GM23338 (cell line): ENCODE measurements at regions not wholly inside any gene's neighbourhood (a gene's known extent, or its start where the extent isn't known, plus 50 kb on each side); places are given as distances from the start of the nearest gene placed in this dataset.

Experiments
- ATAC-seq: fragments of 200-7000 bp; cut with Tn5 transposase; 3 replicates; pipeline ENCODE4 v1.9.1; 2020
- DNase-seq: peaks from one replicate; pipeline ENCODE4 v3.0.0-alpha.2; 2015; ENCODE audit warnings: low spot score
- H2AFZ ChIP-seq: fragments of 200-600 bp; sonication (generic); 2 replicates; pipeline ENCODE4 v1.8.0; 2016; ENCODE audit warnings: antibody characterized with exemption, mild to moderate bottlenecking, moderate library complexity
- H3F3A ChIP-seq: fragments of 200-600 bp; sonication (generic); replicated peaks from 2 replicates; pipeline ENCODE4 v1.8.0; 2017; ENCODE audit warnings: antibody characterized with exemption, mixed run types, low read depth
- H3K27ac ChIP-seq: fragments of 200-600 bp; sonication (generic); 2 replicates; pipeline ENCODE4 v1.6.1; 2016; ENCODE audit warnings: low read depth
- H3K27me3 ChIP-seq: fragments of 200-600 bp; sonication (generic); 2 replicates; pipeline ENCODE4 v1.8.0; 2016; ENCODE audit warnings: mild to moderate bottlenecking, mixed run types, moderate library complexity; ENCODE audit not compliant: insufficient read depth
- H3K36me3 ChIP-seq: fragments of 200-600 bp; sonication (generic); 2 replicates; pipeline ENCODE4 v1.8.0; 2016; ENCODE audit warnings: mild to moderate bottlenecking; ENCODE audit not compliant: insufficient read depth
- H3K4me1 ChIP-seq: fragments of 200-600 bp; sonication (generic); 2 replicates; pipeline ENCODE4 v1.8.0; 2016; ENCODE audit warnings: mild to moderate bottlenecking, moderate library complexity; ENCODE audit not compliant: insufficient read depth
- H3K4me2 ChIP-seq: fragments of 200-600 bp; sonication (generic); 2 replicates; pipeline ENCODE4 v1.7.1; 2017; ENCODE audit warnings: mixed run types
- H3K4me3 ChIP-seq: fragments of 200-600 bp; sonication (generic); 2 replicates; pipeline ENCODE4 v1.6.1; 2016; ENCODE audit warnings: mixed run types
- H3K79me2 ChIP-seq: fragments of 200-600 bp; sonication (generic); replicated peaks from 2 replicates; pipeline ENCODE4 v1.8.0; 2017; ENCODE audit warnings: mild to moderate bottlenecking; ENCODE audit not compliant: insufficient read depth
- H3K9me2 ChIP-seq: fragments of 200-600 bp; sonication (generic); 2 replicates; pipeline ENCODE4 v1.8.0; 2017; ENCODE audit not compliant: insufficient read depth
- H4K20me1 ChIP-seq: fragments of 200-600 bp; sonication (generic); replicated peaks from 2 replicates; pipeline ENCODE4 v1.8.0; 2017; ENCODE audit warnings: mild to moderate bottlenecking; ENCODE audit not compliant: insufficient read depth
- H3K27ac Mint-ChIP-seq: 2 replicates; pipeline ENCODE4 v1.8.0; 2020; ENCODE audit warnings: inconsistent platforms, mild to moderate bottlenecking, moderate library complexity, mixed read lengths
- H3K27me3 Mint-ChIP-seq: 3 replicates; pipeline ENCODE4 v1.8.0; 2022; ENCODE audit warnings: low read depth, mild to moderate bottlenecking, moderate library complexity, mixed read lengths, inconsistent platforms; ENCODE audit not compliant: insufficient read depth, poor library complexity
- H3K36me3 Mint-ChIP-seq: 3 replicates; pipeline ENCODE4 v1.8.0; 2021; ENCODE audit warnings: low read depth, mild to moderate bottlenecking, inconsistent platforms, moderate library complexity, mixed read lengths
- H3K4me1 Mint-ChIP-seq: 3 replicates; pipeline ENCODE4 v1.8.0; 2020; ENCODE audit warnings: mild to moderate bottlenecking, inconsistent platforms, mixed read lengths
- H3K4me3 Mint-ChIP-seq: 3 replicates; pipeline ENCODE4 v1.8.0; 2021; ENCODE audit warnings: moderate library complexity, mild to moderate bottlenecking, inconsistent platforms, mixed read lengths
- H3K9me3 Mint-ChIP-seq: 3 replicates; pipeline ENCODE4 v1.8.0; 2020; ENCODE audit warnings: moderate library complexity, mild to moderate bottlenecking, inconsistent platforms, mixed read lengths
- CREB1 ChIP-seq: fragments of 250-450 bp; sonication (Bioruptor Pico); IDR thresholded peaks from 2 replicates; pipeline ENCODE4 v1.5.0; 2020; ENCODE audit warnings: low read depth, mild to moderate bottlenecking, moderate library complexity
- CTCF ChIP-seq, 2 experiments: fragments of 200-600 bp in 1 of 2; sonication (generic) in 1 of 2; conservative IDR thresholded peaks; 2 replicates each; pipeline versions ENCODE4 v1.5.1 to v1.6.1; 2016 to 2017; ENCODE audit warnings: antibody characterized with exemption in 2 of 2, low read depth in 2 of 2, mild to moderate bottlenecking in 2 of 2, moderate library complexity in 1 of 2
- EZH2 ChIP-seq: fragments of 200-600 bp; sonication (generic); IDR thresholded peaks from one replicate; pipeline ENCODE4 v1.8.0; 2017; ENCODE audit warnings: antibody characterized with exemption, mild to moderate bottlenecking, low read depth; ENCODE audit not compliant: unreplicated experiment
- EZH2phosphoT487 ChIP-seq: fragments of 200-600 bp; sonication (generic); IDR thresholded peaks from one replicate; pipeline ENCODE4 v1.8.1; 2018; ENCODE audit warnings: antibody characterized with exemption; ENCODE audit not compliant: unreplicated experiment
- JUNB ChIP-seq: IDR thresholded peaks from one replicate; pipeline ENCODE4 v1.6.1; 2016; ENCODE audit warnings: antibody characterized with exemption; ENCODE audit not compliant: unreplicated experiment
- NANOG ChIP-seq: IDR thresholded peaks from 2 replicates; pipeline ENCODE4 v1.6.1; 2016; ENCODE audit warnings: antibody characterized with exemption, borderline replicate concordance
- STAT1 ChIP-seq: IDR thresholded peaks from one replicate; pipeline ENCODE4 v1.6.1; 2016; ENCODE audit warnings: antibody characterized with exemption; ENCODE audit not compliant: unreplicated experiment
- ZNF114 ChIP-seq: fragments of 250-450 bp; sonication (Bioruptor Pico); IDR thresholded peaks from 2 replicates; pipeline ENCODE4 v1.5.0; 2020; ENCODE audit warnings: mild to moderate bottlenecking, moderate library complexity
- ZNF331 ChIP-seq: fragments of 250-450 bp; sonication (Bioruptor Pico); IDR thresholded peaks from 2 replicates; pipeline ENCODE4 v1.5.0; 2020; ENCODE audit warnings: low read depth, mild to moderate bottlenecking, moderate library complexity
- ZNF462 ChIP-seq: fragments of 250-450 bp; sonication (Bioruptor Pico); IDR thresholded peaks from 2 replicates; pipeline ENCODE4 v1.5.0; 2020; ENCODE audit warnings: mild to moderate bottlenecking, moderate library complexity
- TF ChIP-seq, protein P1 (sequence below): IDR thresholded peaks from one replicate; pipeline ENCODE4 v1.6.1; 2018; ENCODE audit warnings: antibody characterized with exemption; ENCODE audit not compliant: unreplicated experiment
- TF ChIP-seq, protein P2 (sequence below): IDR thresholded peaks from 2 replicates; pipeline ENCODE4 v1.6.1; 2016; ENCODE audit warnings: antibody characterized with exemption

DNA sequence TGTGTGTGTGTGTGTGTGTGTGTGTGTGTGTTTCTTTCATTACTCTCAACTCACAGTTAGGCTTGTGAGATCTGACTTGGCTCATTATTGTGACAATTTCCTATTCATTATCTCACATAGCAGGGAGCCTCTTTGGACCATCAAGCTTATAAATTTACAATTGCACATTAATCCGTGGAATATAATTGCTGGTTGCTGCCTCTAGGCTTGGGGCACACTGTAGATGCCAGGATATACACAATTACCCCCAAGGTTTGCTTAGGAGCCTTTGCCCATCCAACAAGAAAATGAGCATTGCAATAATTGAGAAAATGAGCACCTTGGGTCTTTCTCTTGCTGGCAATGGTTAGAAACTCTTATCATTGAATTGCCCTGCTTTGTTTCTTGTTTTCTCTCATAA is 161.6 kb upstream of the DMRTA1 start:
- Histone ChIP-seq H2AFZ (0 out of 2 replicates have a peak overlapping the region, but pooled peaks have one; percentile 8), H4K20me1 (no peaks in the 10 kb centered on the region), H3K9me2 (no peaks in the 10 kb centered on the region), H3K4me2 (no peak overlapping the region), H3K79me2 (no peaks in the 10 kb centered on the region), H3K4me3 (no peak overlapping the region), H3K4me1 (no peaks in the 10 kb centered on the region), H3K27me3 (no peaks in the 10 kb centered on the region), H3F3A (no peaks in the 10 kb centered on the region), H3K27ac (no peak overlapping the region), H3K36me3 (no peaks in the 10 kb centered on the region)
- no peak overlapping the region for H3K27ac Mint-ChIP-seq
- DNase-seq (no peak), ATAC-seq (no peak)
- no peaks in the 10 kb centered on the region for H3K9me3 Mint-ChIP-seq
- no peak for TF ChIP-seq JUNB
- TF ChIP-seq ZNF462 (CRISPR knock-in tag) = no peak
- TF ChIP-seq ZNF114 (CRISPR knock-in tag) = no peak
- TF ChIP-seq ZNF331 (CRISPR knock-in tag) = no peak
- TF ChIP-seq, protein P1, sequence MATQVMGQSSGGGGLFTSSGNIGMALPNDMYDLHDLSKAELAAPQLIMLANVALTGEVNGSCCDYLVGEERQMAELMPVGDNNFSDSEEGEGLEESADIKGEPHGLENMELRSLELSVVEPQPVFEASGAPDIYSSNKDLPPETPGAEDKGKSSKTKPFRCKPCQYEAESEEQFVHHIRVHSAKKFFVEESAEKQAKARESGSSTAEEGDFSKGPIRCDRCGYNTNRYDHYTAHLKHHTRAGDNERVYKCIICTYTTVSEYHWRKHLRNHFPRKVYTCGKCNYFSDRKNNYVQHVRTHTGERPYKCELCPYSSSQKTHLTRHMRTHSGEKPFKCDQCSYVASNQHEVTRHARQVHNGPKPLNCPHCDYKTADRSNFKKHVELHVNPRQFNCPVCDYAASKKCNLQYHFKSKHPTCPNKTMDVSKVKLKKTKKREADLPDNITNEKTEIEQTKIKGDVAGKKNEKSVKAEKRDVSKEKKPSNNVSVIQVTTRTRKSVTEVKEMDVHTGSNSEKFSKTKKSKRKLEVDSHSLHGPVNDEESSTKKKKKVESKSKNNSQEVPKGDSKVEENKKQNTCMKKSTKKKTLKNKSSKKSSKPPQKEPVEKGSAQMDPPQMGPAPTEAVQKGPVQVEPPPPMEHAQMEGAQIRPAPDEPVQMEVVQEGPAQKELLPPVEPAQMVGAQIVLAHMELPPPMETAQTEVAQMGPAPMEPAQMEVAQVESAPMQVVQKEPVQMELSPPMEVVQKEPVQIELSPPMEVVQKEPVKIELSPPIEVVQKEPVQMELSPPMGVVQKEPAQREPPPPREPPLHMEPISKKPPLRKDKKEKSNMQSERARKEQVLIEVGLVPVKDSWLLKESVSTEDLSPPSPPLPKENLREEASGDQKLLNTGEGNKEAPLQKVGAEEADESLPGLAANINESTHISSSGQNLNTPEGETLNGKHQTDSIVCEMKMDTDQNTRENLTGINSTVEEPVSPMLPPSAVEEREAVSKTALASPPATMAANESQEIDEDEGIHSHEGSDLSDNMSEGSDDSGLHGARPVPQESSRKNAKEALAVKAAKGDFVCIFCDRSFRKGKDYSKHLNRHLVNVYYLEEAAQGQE = no peak
- TF ChIP-seq CREB1 (CRISPR knock-in tag) = no peak
- no peak for TF ChIP-seq STAT1
- TF ChIP-seq, protein P2, sequence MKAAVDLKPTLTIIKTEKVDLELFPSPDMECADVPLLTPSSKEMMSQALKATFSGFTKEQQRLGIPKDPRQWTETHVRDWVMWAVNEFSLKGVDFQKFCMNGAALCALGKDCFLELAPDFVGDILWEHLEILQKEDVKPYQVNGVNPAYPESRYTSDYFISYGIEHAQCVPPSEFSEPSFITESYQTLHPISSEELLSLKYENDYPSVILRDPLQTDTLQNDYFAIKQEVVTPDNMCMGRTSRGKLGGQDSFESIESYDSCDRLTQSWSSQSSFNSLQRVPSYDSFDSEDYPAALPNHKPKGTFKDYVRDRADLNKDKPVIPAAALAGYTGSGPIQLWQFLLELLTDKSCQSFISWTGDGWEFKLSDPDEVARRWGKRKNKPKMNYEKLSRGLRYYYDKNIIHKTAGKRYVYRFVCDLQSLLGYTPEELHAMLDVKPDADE = no peak
- TF ChIP-seq EZH2phosphoT487 = no peak
- no peak for TF ChIP-seq CTCF (conservative IDR thresholded peaks at IDR 0.05; ENCODE audit: low read depth in 2 of 2)
- TF ChIP-seq NANOG = no peak
- TF ChIP-seq EZH2 = no peak
- no peaks in the 10 kb centered on the region; the same call in 2 of the 3 replicates for H3K4me1 Mint-ChIP-seq
- H3K36me3 Mint-ChIP-seq = no peaks in the 10 kb centered on the region
- no peaks in the 10 kb centered on the region for H3K27me3 Mint-ChIP-seq
- H3K4me3 Mint-ChIP-seq = no peak overlapping the region
